Panc1 (cell line): ENCODE measurements at regions not wholly inside any gene's neighbourhood (a gene's known extent, or its start where the extent isn't known, plus 50 kb on each side); places are given as distances from the start of the nearest gene placed in this dataset.

ENCODE experiments used
- ATAC-seq: fragments of 200-7000 bp; cut with Tn5 transposase; 2 replicates; pipeline ENCODE4 v1.9.1; 2020; ENCODE audit warnings: mild to moderate bottlenecking, moderate library complexity
- BruUV-seq: library from RNA; stranded (reverse); fragments of 400-500 nt; replicated peaks from 2 replicates; lab custom pipeline; 2021; lab: Mats Ljungman, UMichigan
- CTCF ChIA-PET: fragments of 300-600 bp; sonication (Branson Sonifier 250); formaldehyde crosslinking; loops from one replicate; lab custom pipeline; 2022; ENCODE audit warnings: antibody characterized with exemption; lab: Charles Lee
- POLR2A ChIA-PET: fragments of 300-600 bp; sonication (Branson Sonifier 250); formaldehyde crosslinking; loops from one replicate; lab custom pipeline; 2022; ENCODE audit warnings: antibody characterized with exemption; lab: Charles Lee
- DNase-seq: peaks from one replicate; pipeline ENCODE4 v3.0.0-alpha.2; 2010; ENCODE audit warnings: low read depth, low spot score
- H3K27ac ChIP-seq: 2 replicates; pipeline ENCODE4 v1.5.1; 2011; ENCODE audit warnings: mild to moderate bottlenecking, low read length, inconsistent platforms
- H3K27me3 ChIP-seq: fragments of 200-500 bp; sonication (Bioruptor generic); 2 replicates; pipeline ENCODE4 v1.6.0; 2014; ENCODE audit warnings: low read length, inconsistent platforms; ENCODE audit not compliant: control insufficient read depth, insufficient read depth
- H3K36me3 ChIP-seq: fragments of 200-500 bp; sonication (Bioruptor generic); 2 replicates; pipeline ENCODE4 v1.5.1; 2014; ENCODE audit warnings: inconsistent platforms, mild to moderate bottlenecking, low read length, moderate library complexity; ENCODE audit not compliant: control insufficient read depth, insufficient read depth
- H3K4me1 ChIP-seq: 2 replicates; pipeline ENCODE4 v1.5.1; 2011; ENCODE audit warnings: inconsistent platforms, mild to moderate bottlenecking, low read length, moderate library complexity; ENCODE audit not compliant: control insufficient read depth, insufficient read depth
- H3K4me3 ChIP-seq, 2 experiments: 2 replicates each; pipeline ENCODE4 v1.5.1; 2011 to 2012; ENCODE audit warnings: low read depth in 2 of 2, low read length in 2 of 2, mild to moderate bottlenecking in 2 of 2, inconsistent platforms in 1 of 2, moderate library complexity in 1 of 2
- H3K9me3 ChIP-seq: fragments of 200-500 bp; sonication (Bioruptor generic); 2 replicates; pipeline ENCODE4 v1.5.1; 2014; ENCODE audit warnings: low read depth, mild to moderate bottlenecking, inconsistent platforms, low read length, moderate library complexity; ENCODE audit not compliant: control insufficient read depth, insufficient read depth
- POLR2AphosphoS5 ChIP-seq: IDR thresholded peaks from 2 replicates; pipeline ENCODE4 v1.6.1; 2012; ENCODE audit warnings: mild to moderate bottlenecking, low read depth, low read length, moderate library complexity
- SIN3A ChIP-seq: IDR thresholded peaks from 2 replicates; pipeline ENCODE4 v1.6.1; 2012; ENCODE audit warnings: low read depth, mild to moderate bottlenecking, low read length, moderate library complexity, borderline replicate concordance; ENCODE audit not compliant: insufficient read depth
- TCF7L2 ChIP-seq: IDR thresholded peaks from 2 replicates; pipeline ENCODE4 v1.6.1; 2011; ENCODE audit warnings: mild to moderate bottlenecking, low read depth, low read length, inconsistent platforms
- in situ Hi-C: cut with HindIII; loops from 2 replicates; pipeline ENCODE4 v1.10.0; 2016; ENCODE audit warnings: low sequenced_read_pairs, low pct_unique_long_range_greater_than_20kb
- intact Hi-C: fragments of 100-400 bp; cut with micrococcal nuclease; formaldehyde crosslinking; loops from one replicate; pipeline ENCODE4 v1.10.0; 2022; ENCODE audit not compliant: unreplicated experiment
- TF ChIP-seq, protein P1 (sequence below): fragments of 450-650 bp; IDR thresholded peaks from 2 replicates; pipeline ENCODE4 v1.5.1; 2017; ENCODE audit warnings: mild to moderate bottlenecking
- TF ChIP-seq, protein P2 (sequence below), 2 experiments: IDR thresholded peaks; 2 replicates each; pipeline ENCODE4 v1.6.1; 2011 to 2012; ENCODE audit warnings: low read depth in 2 of 2, control low read depth in 1 of 2, low read length in 1 of 2, mild to moderate bottlenecking in 1 of 2, moderate library complexity in 1 of 2; ENCODE audit not compliant: insufficient read depth in 1 of 2

DNA sequence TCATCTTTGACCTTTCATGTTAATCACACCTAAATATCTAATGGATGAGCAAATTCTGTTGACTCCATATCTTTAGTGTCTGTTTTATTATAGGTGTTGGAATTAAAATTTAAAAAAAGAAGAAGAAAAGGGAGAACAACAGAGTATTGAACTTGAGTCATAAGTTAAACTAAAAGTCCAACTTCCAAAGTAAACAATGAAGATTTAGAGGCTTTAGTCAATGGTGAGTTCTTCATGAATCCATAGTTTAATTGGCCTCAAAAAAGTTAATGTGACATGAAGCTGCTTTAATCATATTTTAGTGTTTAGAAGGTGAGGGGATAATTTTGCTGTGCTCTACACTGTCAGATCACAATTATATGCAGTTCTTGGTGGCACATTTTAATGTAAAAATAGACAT lies 288.2 kb upstream of the RORA start:
- DNase-seq: no peak
- intact Hi-C loops: no loop called here
- no peak for ATAC-seq
- Histone ChIP-seq H3K36me3 (no peaks in the 10 kb centered on the region), H3K4me3 (no peak overlapping the region), H3K4me1 (no peaks in the 10 kb centered on the region; the same call in 1 of the 2 replicates), H3K27me3 (no peaks in the 10 kb centered on the region), H3K27ac (no peak overlapping the region), H3K9me3 (no peaks in the 10 kb centered on the region)
- CTCF ChIA-PET: no interaction called here
- in situ Hi-C loops: no loop called here
- no TSS peak for BruUV-seq
- TF ChIP-seq POLR2AphosphoS5 (no peak), SIN3A (no peak), TCF7L2 (no peak)
- TF ChIP-seq, protein P1, sequence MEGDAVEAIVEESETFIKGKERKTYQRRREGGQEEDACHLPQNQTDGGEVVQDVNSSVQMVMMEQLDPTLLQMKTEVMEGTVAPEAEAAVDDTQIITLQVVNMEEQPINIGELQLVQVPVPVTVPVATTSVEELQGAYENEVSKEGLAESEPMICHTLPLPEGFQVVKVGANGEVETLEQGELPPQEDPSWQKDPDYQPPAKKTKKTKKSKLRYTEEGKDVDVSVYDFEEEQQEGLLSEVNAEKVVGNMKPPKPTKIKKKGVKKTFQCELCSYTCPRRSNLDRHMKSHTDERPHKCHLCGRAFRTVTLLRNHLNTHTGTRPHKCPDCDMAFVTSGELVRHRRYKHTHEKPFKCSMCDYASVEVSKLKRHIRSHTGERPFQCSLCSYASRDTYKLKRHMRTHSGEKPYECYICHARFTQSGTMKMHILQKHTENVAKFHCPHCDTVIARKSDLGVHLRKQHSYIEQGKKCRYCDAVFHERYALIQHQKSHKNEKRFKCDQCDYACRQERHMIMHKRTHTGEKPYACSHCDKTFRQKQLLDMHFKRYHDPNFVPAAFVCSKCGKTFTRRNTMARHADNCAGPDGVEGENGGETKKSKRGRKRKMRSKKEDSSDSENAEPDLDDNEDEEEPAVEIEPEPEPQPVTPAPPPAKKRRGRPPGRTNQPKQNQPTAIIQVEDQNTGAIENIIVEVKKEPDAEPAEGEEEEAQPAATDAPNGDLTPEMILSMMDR: no peak
- TF ChIP-seq, protein P2, sequence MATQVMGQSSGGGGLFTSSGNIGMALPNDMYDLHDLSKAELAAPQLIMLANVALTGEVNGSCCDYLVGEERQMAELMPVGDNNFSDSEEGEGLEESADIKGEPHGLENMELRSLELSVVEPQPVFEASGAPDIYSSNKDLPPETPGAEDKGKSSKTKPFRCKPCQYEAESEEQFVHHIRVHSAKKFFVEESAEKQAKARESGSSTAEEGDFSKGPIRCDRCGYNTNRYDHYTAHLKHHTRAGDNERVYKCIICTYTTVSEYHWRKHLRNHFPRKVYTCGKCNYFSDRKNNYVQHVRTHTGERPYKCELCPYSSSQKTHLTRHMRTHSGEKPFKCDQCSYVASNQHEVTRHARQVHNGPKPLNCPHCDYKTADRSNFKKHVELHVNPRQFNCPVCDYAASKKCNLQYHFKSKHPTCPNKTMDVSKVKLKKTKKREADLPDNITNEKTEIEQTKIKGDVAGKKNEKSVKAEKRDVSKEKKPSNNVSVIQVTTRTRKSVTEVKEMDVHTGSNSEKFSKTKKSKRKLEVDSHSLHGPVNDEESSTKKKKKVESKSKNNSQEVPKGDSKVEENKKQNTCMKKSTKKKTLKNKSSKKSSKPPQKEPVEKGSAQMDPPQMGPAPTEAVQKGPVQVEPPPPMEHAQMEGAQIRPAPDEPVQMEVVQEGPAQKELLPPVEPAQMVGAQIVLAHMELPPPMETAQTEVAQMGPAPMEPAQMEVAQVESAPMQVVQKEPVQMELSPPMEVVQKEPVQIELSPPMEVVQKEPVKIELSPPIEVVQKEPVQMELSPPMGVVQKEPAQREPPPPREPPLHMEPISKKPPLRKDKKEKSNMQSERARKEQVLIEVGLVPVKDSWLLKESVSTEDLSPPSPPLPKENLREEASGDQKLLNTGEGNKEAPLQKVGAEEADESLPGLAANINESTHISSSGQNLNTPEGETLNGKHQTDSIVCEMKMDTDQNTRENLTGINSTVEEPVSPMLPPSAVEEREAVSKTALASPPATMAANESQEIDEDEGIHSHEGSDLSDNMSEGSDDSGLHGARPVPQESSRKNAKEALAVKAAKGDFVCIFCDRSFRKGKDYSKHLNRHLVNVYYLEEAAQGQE (IDR thresholded peaks at IDR 0.05; ENCODE audit: insufficient read depth in 1 of 2, low read depth in 2 of 2, low read length in 1 of 2): no peak
- POLR2A ChIA-PET: no interaction called here

DNA sequence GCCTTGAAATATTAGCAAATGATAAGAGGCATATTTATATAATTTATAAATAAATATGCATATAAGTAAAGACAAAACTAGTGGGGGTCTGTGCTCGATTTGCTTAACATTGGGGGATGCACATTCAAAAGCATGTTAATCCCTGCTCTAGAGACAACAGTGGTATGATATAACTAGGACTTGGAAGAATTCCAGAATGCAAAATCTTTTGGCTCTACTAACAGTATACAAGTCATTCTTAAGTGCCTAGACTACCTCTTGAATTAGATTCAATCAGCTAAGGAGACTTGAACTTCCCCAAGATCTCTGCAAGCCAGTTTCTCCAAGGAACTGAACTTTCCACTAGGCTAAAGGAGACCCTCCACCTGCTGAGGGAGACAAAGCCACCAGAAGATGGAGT lies 282.7 kb upstream of the RORA start:
- ChIA-PET POLR2A (no interaction called here), CTCF (no interaction called here)
- no peak for DNase-seq
- no TSS peak for BruUV-seq
- H3K9me3 ChIP-seq: no peaks in the 10 kb centered on the region
- in situ Hi-C loops (no loop called here), intact Hi-C loops (no loop called here)
- H3K4me3 ChIP-seq: no peak overlapping the region
- H3K27ac ChIP-seq: no peak overlapping the region
- H3K36me3 ChIP-seq: no peaks in the 10 kb centered on the region
- no peaks in the 10 kb centered on the region; the same call in 1 of the 2 replicates for H3K4me1 ChIP-seq
- TF ChIP-seq SIN3A: no peak
- no peaks in the 10 kb centered on the region for H3K27me3 ChIP-seq
- ATAC-seq: no peak

DNA sequence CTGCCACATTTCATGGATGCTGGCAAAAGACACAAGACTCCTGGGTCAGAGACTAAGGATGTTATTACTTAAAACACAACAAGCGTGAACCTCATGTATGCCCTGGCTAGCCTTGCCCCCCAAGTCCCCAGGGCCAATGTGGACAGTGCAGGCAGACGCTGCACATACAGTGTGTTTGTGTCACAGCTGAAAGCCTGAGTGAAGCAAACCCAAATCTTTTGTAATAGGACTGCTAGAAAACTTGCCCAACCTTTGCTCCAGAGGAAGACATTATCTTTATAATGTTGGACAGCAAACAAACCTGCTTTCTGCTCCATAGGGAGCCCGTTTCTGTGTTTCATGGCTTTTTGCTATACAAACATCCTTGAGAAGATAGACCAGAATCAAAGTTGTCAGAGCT lies 282.0 kb upstream of the RORA start:
- Histone ChIP-seq H3K36me3 (no peaks in the 10 kb centered on the region), H3K27me3 (no peaks in the 10 kb centered on the region), H3K4me3 (no peak overlapping the region), H3K9me3 (no peaks in the 10 kb centered on the region), H3K4me1 (no peaks in the 10 kb centered on the region; the same call in 1 of the 2 replicates), H3K27ac (no peak overlapping the region)
- ATAC-seq: no peak
- ChIA-PET CTCF (no interaction called here), POLR2A (no interaction called here)
- in situ Hi-C loops (no loop called here), intact Hi-C loops (no loop called here)
- no peak for DNase-seq
- BruUV-seq: no TSS peak
- TF ChIP-seq, protein P2 (IDR thresholded peaks at IDR 0.05; ENCODE audit: insufficient read depth in 1 of 2, low read depth in 2 of 2, low read length in 1 of 2): no peak
- TF ChIP-seq POLR2AphosphoS5: no peak
- no peak for TF ChIP-seq SIN3A
- TF ChIP-seq, protein P1: no peak
- TF ChIP-seq TCF7L2: no peak
